Heart left ventricle (tissue), 16 donors: ENCODE measurements at regions not wholly inside any gene's neighbourhood (a gene's known extent, or its start where the extent isn't known, plus 50 kb on each side); places are given as distances from the start of the nearest gene placed in this dataset.

Source experiments
- ATAC-seq, 4 donors: fragments of 200-7000 bp; cut with Tn5 transposase; one replicate each; pipeline ENCODE4 v1.9.1; 2020 to 2022; ENCODE audit warnings: moderate library complexity in 4 of 4, mild to moderate bottlenecking in 3 of 4, moderate number of reproducible peaks in 1 of 4
- DNase-seq, 5 donors: peaks; one replicate each; pipeline ENCODE4 v3.0.0-alpha.2; 2020
- H3K27ac ChIP-seq, 12 donors: fragments of 200-600 bp; sonication (generic) in 4 of 12; one replicate each; pipeline versions ENCODE4 v1.5.0 to v1.8.0; 2016 to 2022; ENCODE audit warnings: mild to moderate bottlenecking in 2 of 12
- H3K27me3 ChIP-seq, 9 donors: fragments of 200-600 bp; sonication (generic) in 2 of 9; one replicate each; pipeline versions ENCODE4 v1.5.1 to v1.8.0; 2016 to 2022; ENCODE audit warnings: mild to moderate bottlenecking in 3 of 9
- H3K36me3 ChIP-seq, 9 donors: fragments of 200-600 bp; sonication (generic) in 2 of 9; one replicate each; pipeline versions ENCODE4 v1.5.0 to v1.8.0; 2018 to 2022; ENCODE audit warnings: mild to moderate bottlenecking in 2 of 9
- H3K4me1 ChIP-seq, 12 donors: fragments of 200-600 bp; sonication (generic) in 4 of 12; one replicate each; pipeline versions ENCODE4 v1.5.0 to v1.8.0; 2016 to 2022; ENCODE audit warnings: mild to moderate bottlenecking in 3 of 12
- H3K4me3 ChIP-seq, 12 donors: fragments of 200-600 bp; sonication (generic) in 4 of 12; one replicate each; pipeline versions ENCODE4 v1.5.0 to v1.8.0; 2017 to 2022; ENCODE audit warnings: mild to moderate bottlenecking in 9 of 12, moderate library complexity in 4 of 12
- H3K9me3 ChIP-seq, 12 donors: fragments of 200-600 bp; sonication (generic) in 4 of 12; one replicate each; pipeline versions ENCODE4 v1.5.0 to v1.8.0; 2016 to 2022; ENCODE audit warnings: mild to moderate bottlenecking in 1 of 12
- CTCF ChIP-seq, 12 donors: fragments of 200-600 bp; sonication (generic) in 4 of 12; IDR thresholded peaks; one replicate each; pipeline versions ENCODE4 v1.5.0 to v1.8.0; 2018 to 2022; ENCODE audit warnings: antibody characterized with exemption in 12 of 12, mild to moderate bottlenecking in 5 of 12
- POLR2A ChIP-seq, 2 donors: fragments of 450-650 bp; IDR thresholded peaks; one replicate each; pipeline ENCODE4 v1.6.1; 2017; ENCODE audit warnings: antibody characterized with exemption in 2 of 2, mild to moderate bottlenecking in 2 of 2, moderate library complexity in 2 of 2
- WGBS, 4 donors: extraction: QIAGEN DNeasy Blood & Tissue Kit in 2 of 4; methylation state at CpG; one replicate each; pipeline versions ENCODE4 v1.1.5 to v1.1.7; 2013 to 2018; 5-methylcytosine and 5-hydroxymethylcytosine counted together
- intact Hi-C, 10 donors: fragments of 100-400 bp; cut with DNase I; formaldehyde crosslinking; loops; one replicate each; pipeline versions ENCODE4 v1.11.1 to v1.14.2; 2022
- donor health status: ischemic (EF 13 %, LVEDD 7.1; RV severe dilation, severe dysfunction).
- donor health status: healthy with polysubstance abuse.
- donor health status: DM: no; HTN: yes; CAD: no.
- donor health status: DM: no; HTN: no; CAD: no.
- donor health status: ischemic (EF 25% LVEDD 6.9; RV normal size, moderate dysfunction).
- donor health status: ischemic (EF 25% LVEDD 5.7; RV mildly dilated, moderate dysfunction).
- donor health status: healthy.
- donor health status: DM: yes; HTN: yes; CAD: no.
- donor health status: ischemic (EF 35%, LVEDD 5.7; RV mildly dilated, moderate dysfunction).
- donor health status: nonischemic (EF 11% LVEDD 7.7; RV severe dilation, severe dysfunction).
- donor health status: DM: yes; HTN: yes; CAD: no.
- donor health status: PGD.
- donor health status: ischemic (EF 29% LVEDD 5.4; RV normal size, mild dysfunction).
- donor health status: nonischemic (EF 23%, LVEDD 6.1; RV moderate dilation, normal function).

DNA sequence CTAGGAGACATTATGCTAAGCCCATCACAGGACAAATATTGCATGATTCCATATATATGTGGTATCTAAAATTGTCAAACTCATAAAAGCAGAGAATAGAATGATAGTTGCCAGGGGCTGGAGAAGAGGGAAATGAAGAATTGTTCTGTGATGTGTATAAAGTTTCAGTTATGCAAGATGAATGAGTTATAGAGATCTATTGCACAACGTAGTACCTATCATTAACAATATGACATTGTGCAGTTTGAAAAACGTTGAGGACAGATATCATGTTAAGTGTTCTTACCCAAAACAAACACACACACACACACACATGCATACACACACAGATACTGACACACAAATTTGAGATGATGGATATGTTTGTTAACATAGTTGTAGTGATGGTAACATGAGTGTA lies 871.6 kb upstream of the GOT2 start:
- H3K9me3 ChIP-seq, result no peaks in the 10 kb centered on the region
- H3K4me3 ChIP-seq, result no peak overlapping the region
- TF ChIP-seq CTCF (IDR thresholded peaks at IDR 0.05), result no peak
- no peak for TF ChIP-seq POLR2A (IDR thresholded peaks at IDR 0.05)
- ATAC-seq, result no peak
- no peaks in the 10 kb centered on the region for H3K36me3 ChIP-seq
- DNase-seq, result no peak
- intact Hi-C loops, result no loop called here
- H3K4me1 ChIP-seq, result no peaks in the 10 kb centered on the region
- no peak overlapping the region for H3K27ac ChIP-seq
- WGBS, 4 donors, result 52 to 57% (median 55%) methylated on average over 2 of the region's 2 CpGs
- no peaks in the 10 kb centered on the region for H3K27me3 ChIP-seq

DNA sequence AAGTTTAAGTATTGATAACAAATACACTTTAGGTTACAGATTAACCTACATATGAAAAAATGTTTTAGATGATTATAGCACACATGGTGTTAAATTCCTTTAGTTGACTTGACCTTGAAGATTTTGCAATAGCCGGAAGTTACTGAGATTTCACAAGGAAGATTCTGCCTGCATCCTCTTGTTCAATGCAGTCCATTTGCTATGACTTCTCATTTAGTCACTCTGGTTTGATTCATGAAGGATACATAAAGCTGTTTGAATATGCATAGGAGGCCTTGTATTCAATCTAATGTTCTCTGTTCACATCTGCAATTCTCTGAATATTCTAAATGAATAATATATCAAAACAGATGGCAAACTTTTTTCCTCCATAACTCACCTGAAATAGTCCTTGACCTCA lies 870.2 kb upstream of the GOT2 start:
- intact Hi-C loops, result no loop called here

DNA sequence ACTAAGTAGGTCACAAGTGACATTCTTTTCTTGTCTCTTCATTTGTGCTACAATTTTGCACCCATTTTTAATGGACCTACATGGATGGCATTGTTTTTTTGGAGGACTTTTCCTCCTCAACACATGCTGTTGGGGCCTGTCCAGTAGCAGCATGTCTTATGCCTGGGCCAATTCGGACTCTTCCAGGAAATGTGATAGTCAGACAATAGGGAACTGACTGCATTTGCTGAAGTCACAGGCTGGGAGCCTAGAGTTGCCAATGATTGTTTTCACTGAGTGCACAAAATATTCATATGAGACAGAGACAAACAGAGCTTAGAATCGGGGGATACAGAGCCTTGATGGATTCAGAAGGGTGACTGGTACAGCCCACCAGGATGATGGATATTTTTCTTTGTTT lies 867.3 kb upstream of the GOT2 start:
- TF ChIP-seq POLR2A (IDR thresholded peaks at IDR 0.05) (no peak), CTCF (IDR thresholded peaks at IDR 0.05) (no peak)
- no peaks in the 10 kb centered on the region for H3K27me3 ChIP-seq
- no peak overlapping the region for H3K27ac ChIP-seq
- WGBS, 4 donors, result 52 to 73% (median 65%) methylated on average over 2 of the region's 2 CpGs
- H3K4me1 ChIP-seq, result no peaks in the 10 kb centered on the region
- intact Hi-C loops, result no loop called here
- no peak overlapping the region for H3K4me3 ChIP-seq
- ATAC-seq (no peak), DNase-seq (no peak)
- H3K9me3 ChIP-seq, result no peaks in the 10 kb centered on the region
- no peaks in the 10 kb centered on the region for H3K36me3 ChIP-seq

More for the DNA sequence above, 870.2 kb upstream of the GOT2 start:
- no peaks in the 10 kb centered on the region for H3K36me3 ChIP-seq
- H3K4me1 ChIP-seq, result no peaks in the 10 kb centered on the region
- DNase-seq, result no peak
- H3K27me3 ChIP-seq, result no peaks in the 10 kb centered on the region
- WGBS, 4 donors, result 68 to 83% (median 73%) methylated on average over 1 of the region's 1 CpG
- no peak overlapping the region for H3K4me3 ChIP-seq
- ATAC-seq, result no peak
- no peak overlapping the region for H3K27ac ChIP-seq
- no peaks in the 10 kb centered on the region for H3K9me3 ChIP-seq
- TF ChIP-seq POLR2A (IDR thresholded peaks at IDR 0.05) (no peak), CTCF (IDR thresholded peaks at IDR 0.05) (no peak)

DNA sequence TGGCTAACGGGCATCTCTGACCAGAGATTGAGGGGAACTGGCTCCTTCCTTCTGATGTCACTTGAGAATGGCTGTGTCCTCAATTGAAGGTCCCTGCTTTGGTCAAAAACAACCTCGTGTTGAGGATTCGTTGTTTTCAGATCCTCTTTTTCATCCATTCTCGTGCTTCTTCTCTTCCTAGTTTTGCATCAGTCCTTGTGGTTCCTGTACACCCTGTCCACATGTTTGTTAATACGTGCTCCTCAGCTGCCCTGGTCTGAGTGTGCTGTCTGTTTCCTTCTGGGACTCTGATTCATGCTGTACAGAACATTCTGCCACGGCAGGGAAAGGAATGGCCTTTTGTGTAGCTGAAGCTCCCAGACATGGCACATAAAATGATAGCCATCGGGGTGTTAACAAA lies 863.2 kb upstream of the GOT2 start:
- intact Hi-C loops, result no loop called here
- Histone ChIP-seq H3K4me1 (no peaks in the 10 kb centered on the region), H3K36me3 (no peaks in the 10 kb centered on the region), H3K4me3 (no peak overlapping the region), H3K27me3 (no peaks in the 10 kb centered on the region), H3K27ac (no peak overlapping the region), H3K9me3 (no peaks in the 10 kb centered on the region)
- ATAC-seq, result no peak
- no peak for DNase-seq
- no peak for TF ChIP-seq POLR2A (IDR thresholded peaks at IDR 0.05)
- TF ChIP-seq CTCF (IDR thresholded peaks at IDR 0.05), result no peak
- 77 to 83% (median 79%) methylated on average over 7 of the region's 7 CpGs for WGBS, 4 donors
